ENCODE measurements at regions not wholly inside any gene's neighbourhood (a gene's known extent, or its start where the extent isn't known, plus 50 kb on each side); places are given as distances from the start of the nearest gene placed in this dataset.

GRCh38 chr11:45385844-45386243 lies 99.7 kb upstream of the SYT13 start:
- no peak overlapping the region for H3K4me3 Mint-ChIP-seq
- intact Hi-C loops (cut with micrococcal nuclease): no loop called here
- Histone ChIP-seq H3K4me1 (ENCODE audit: control insufficient read depth, insufficient read depth, low read length) (peaks cover 17% of the 10 kb centered on the region), H3K27ac (ENCODE audit: low read length) (no peak overlapping the region), H3K27me3 (ENCODE audit: control insufficient read depth, insufficient read depth, low read length) (peaks cover 2% of the 10 kb centered on the region), H3K36me3 (ENCODE audit: control insufficient read depth, insufficient read depth, low read length) (no peaks in the 10 kb centered on the region), H3K9me3 (ENCODE audit: control insufficient read depth, insufficient read depth, low read length) (no peaks in the 10 kb centered on the region), H3K4me3 (ENCODE audit: low read length) (no peak overlapping the region)
- ATAC-seq (peak in 1 of 3 donors; percentile 58), DNase-seq (peak in 1 of 2 donors; percentile 59)
- H3K27me3 Mint-ChIP-seq (ENCODE audit: low read depth in 2 of 2): peaks cover 11 to 23% of the 10 kb centered on the region in 2 donors
- H3K27ac Mint-ChIP-seq: no peak overlapping the region
- H3K36me3 Mint-ChIP-seq: no peaks in the 10 kb centered on the region
- H3K9me3 Mint-ChIP-seq: no peaks in the 10 kb centered on the region
- 57% methylated on average over 3 of the region's 5 CpGs for WGBS (ENCODE audit: insufficient coverage)
- H3K4me1 Mint-ChIP-seq: peaks cover 0 to 4% of the 10 kb centered on the region in 2 donors
- TF ChIP-seq, protein P1, sequence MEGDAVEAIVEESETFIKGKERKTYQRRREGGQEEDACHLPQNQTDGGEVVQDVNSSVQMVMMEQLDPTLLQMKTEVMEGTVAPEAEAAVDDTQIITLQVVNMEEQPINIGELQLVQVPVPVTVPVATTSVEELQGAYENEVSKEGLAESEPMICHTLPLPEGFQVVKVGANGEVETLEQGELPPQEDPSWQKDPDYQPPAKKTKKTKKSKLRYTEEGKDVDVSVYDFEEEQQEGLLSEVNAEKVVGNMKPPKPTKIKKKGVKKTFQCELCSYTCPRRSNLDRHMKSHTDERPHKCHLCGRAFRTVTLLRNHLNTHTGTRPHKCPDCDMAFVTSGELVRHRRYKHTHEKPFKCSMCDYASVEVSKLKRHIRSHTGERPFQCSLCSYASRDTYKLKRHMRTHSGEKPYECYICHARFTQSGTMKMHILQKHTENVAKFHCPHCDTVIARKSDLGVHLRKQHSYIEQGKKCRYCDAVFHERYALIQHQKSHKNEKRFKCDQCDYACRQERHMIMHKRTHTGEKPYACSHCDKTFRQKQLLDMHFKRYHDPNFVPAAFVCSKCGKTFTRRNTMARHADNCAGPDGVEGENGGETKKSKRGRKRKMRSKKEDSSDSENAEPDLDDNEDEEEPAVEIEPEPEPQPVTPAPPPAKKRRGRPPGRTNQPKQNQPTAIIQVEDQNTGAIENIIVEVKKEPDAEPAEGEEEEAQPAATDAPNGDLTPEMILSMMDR (IDR thresholded peaks at IDR 0.05): no peak

- no peak overlapping the region for H3K27ac Mint-ChIP-seq
- Histone ChIP-seq H3K9me3 (ENCODE audit: control insufficient read depth, insufficient read depth, low read length) (no peaks in the 10 kb centered on the region), H3K4me3 (ENCODE audit: low read length) (no peak overlapping the region), H3K27ac (ENCODE audit: low read length) (no peak overlapping the region), H3K27me3 (ENCODE audit: control insufficient read depth, insufficient read depth, low read length) (peaks cover 2% of the 10 kb centered on the region), H3K36me3 (ENCODE audit: control insufficient read depth, insufficient read depth, low read length) (no peaks in the 10 kb centered on the region), H3K4me1 (ENCODE audit: control insufficient read depth, insufficient read depth, low read length) (peaks cover 17% of the 10 kb centered on the region)
- H3K36me3 Mint-ChIP-seq: no peaks in the 10 kb centered on the region
- no peaks in the 10 kb centered on the region for H3K9me3 Mint-ChIP-seq
- TF ChIP-seq, protein P1 (IDR thresholded peaks at IDR 0.05): no peak
- H3K27me3 Mint-ChIP-seq (ENCODE audit: low read depth in 2 of 2): peaks cover 11 to 23% of the 10 kb centered on the region in 2 donors
- 84% methylated on average over 9 of the region's 9 CpGs for WGBS (ENCODE audit: insufficient coverage)
- intact Hi-C loops (cut with micrococcal nuclease): no loop called here
- H3K4me1 Mint-ChIP-seq: peaks cover 0 to 4% of the 10 kb centered on the region in 2 donors
- DNase-seq: no peak
- ATAC-seq: peak in 1 of 3 donors; percentile 15
- no peak overlapping the region for H3K4me3 Mint-ChIP-seq
These were observed 99.3 kb upstream of the SYT13 start for GRCh38 chr11:45385423-45385822.

GRCh38 chr11:45384711-45385241 lies 98.6 kb upstream of the SYT13 start:
- intact Hi-C loops (cut with micrococcal nuclease): no loop called here
- H3K27ac ChIP-seq (ENCODE audit: low read length): no peak overlapping the region
- peaks cover 11 to 23% of the 10 kb centered on the region in 2 donors for H3K27me3 Mint-ChIP-seq (ENCODE audit: low read depth in 2 of 2)
- peaks cover 0 to 4% of the 10 kb centered on the region in 2 donors for H3K4me1 Mint-ChIP-seq
- no peak for DNase-seq
- WGBS (ENCODE audit: insufficient coverage): 55% methylated on average over 11 of the region's 12 CpGs
- no peak overlapping the region for H3K4me3 Mint-ChIP-seq
- peaks cover 17% of the 10 kb centered on the region for H3K4me1 ChIP-seq (ENCODE audit: control insufficient read depth, insufficient read depth, low read length)
- H3K36me3 ChIP-seq (ENCODE audit: control insufficient read depth, insufficient read depth, low read length): no peaks in the 10 kb centered on the region
- no peaks in the 10 kb centered on the region for H3K9me3 Mint-ChIP-seq
- TF ChIP-seq, protein P1 (IDR thresholded peaks at IDR 0.05): no peak
- H3K36me3 Mint-ChIP-seq: no peaks in the 10 kb centered on the region
- H3K27ac Mint-ChIP-seq: no peak overlapping the region
- peaks cover 2% of the 10 kb centered on the region for H3K27me3 ChIP-seq (ENCODE audit: control insufficient read depth, insufficient read depth, low read length)
- no peak overlapping the region for H3K4me3 ChIP-seq (ENCODE audit: low read length)
- no peak for ATAC-seq
- no peaks in the 10 kb centered on the region for H3K9me3 ChIP-seq (ENCODE audit: control insufficient read depth, insufficient read depth, low read length)

DNA sequence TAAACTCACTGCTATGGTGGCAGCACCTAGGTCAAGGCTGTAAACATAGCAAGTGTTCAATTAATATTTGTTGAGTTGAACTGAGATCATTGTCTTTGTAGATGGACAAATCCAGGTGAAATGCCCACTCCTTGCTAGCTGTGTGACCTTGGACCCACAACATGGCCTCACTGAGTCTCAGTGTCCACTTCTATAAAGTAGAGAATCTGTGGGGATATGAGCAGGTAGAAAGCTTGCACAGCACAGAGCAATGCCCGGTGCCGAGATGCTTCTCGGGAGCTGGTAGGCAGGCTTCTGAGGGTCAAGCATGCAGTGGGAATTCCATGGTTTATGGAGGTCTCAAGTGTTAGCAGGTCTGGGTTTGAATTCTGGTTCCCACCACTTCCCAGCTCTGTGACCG lies 97.9 kb upstream of the SYT13 start:
- no peak overlapping the region for H3K4me3 ChIP-seq (ENCODE audit: low read length)
- Mint-ChIP-seq H3K4me1 (peaks cover 0 to 4% of the 10 kb centered on the region in 2 donors), H3K27ac (no peak overlapping the region), H3K9me3 (no peaks in the 10 kb centered on the region), H3K4me3 (no peak overlapping the region), H3K27me3 (ENCODE audit: low read depth in 2 of 2) (peaks cover 11 to 23% of the 10 kb centered on the region in 2 donors), H3K36me3 (no peaks in the 10 kb centered on the region)
- WGBS (ENCODE audit: insufficient coverage): 84% methylated on average over 4 of the region's 4 CpGs
- H3K27me3 ChIP-seq (ENCODE audit: control insufficient read depth, insufficient read depth, low read length): peaks cover 2% of the 10 kb centered on the region
- H3K9me3 ChIP-seq (ENCODE audit: control insufficient read depth, insufficient read depth, low read length): no peaks in the 10 kb centered on the region
- peaks cover 17% of the 10 kb centered on the region for H3K4me1 ChIP-seq (ENCODE audit: control insufficient read depth, insufficient read depth, low read length)
- intact Hi-C loops (cut with micrococcal nuclease): no loop called here
- H3K36me3 ChIP-seq (ENCODE audit: control insufficient read depth, insufficient read depth, low read length): no peaks in the 10 kb centered on the region
- TF ChIP-seq, protein P1 (IDR thresholded peaks at IDR 0.05): no peak
- DNase-seq: no peak
- no peak for ATAC-seq
- no peak overlapping the region for H3K27ac ChIP-seq (ENCODE audit: low read length)

Data from natural killer cell (primary cell).